OCI-LY7 (cell line): ENCODE measurements at regions not wholly inside any gene's neighbourhood (a gene's known extent, or its start where the extent isn't known, plus 50 kb on each side); places are given as distances from the start of the nearest gene placed in this dataset.

Experiments used
- EZH2phosphoT487 ChIP-seq: fragments of 200-600 bp; sonication (generic); IDR thresholded peaks from 2 replicates; pipeline ENCODE4 v1.6.1; 2018; ENCODE audit warnings: low read depth, borderline replicate concordance, mild to moderate bottlenecking, mixed run types, antibody characterized with exemption, low read length, moderate library complexity, mixed read lengths
- TF ChIP-seq, protein P1 (sequence below): fragments of 200-600 bp; sonication (generic); conservative IDR thresholded peaks from 2 replicates; pipeline ENCODE4 v1.5.1; 2014; ENCODE audit warnings: mild to moderate bottlenecking, antibody characterized with exemption, low read length, moderate library complexity, mixed read lengths

DNA sequence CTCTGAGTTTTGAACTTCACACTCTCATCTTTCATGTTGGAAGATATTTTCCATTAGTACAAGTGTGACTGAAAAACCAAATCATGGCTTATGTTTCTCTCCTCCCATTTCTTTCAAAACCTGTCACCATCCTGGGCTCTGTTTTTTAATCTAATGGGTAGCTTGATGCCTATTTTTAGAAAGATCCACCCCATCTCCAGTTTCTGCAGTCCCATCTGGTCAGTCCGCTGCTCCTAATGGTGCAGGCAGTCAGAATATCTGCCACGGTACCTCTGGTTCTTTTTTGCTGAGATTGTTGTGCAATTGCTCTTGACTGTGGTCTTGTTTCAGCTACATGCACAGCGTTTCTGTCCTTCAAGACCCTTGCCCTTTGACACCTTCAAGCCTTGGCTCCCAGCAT is 240.9 kb upstream of the CADM2 start:
- TF ChIP-seq, protein P1, sequence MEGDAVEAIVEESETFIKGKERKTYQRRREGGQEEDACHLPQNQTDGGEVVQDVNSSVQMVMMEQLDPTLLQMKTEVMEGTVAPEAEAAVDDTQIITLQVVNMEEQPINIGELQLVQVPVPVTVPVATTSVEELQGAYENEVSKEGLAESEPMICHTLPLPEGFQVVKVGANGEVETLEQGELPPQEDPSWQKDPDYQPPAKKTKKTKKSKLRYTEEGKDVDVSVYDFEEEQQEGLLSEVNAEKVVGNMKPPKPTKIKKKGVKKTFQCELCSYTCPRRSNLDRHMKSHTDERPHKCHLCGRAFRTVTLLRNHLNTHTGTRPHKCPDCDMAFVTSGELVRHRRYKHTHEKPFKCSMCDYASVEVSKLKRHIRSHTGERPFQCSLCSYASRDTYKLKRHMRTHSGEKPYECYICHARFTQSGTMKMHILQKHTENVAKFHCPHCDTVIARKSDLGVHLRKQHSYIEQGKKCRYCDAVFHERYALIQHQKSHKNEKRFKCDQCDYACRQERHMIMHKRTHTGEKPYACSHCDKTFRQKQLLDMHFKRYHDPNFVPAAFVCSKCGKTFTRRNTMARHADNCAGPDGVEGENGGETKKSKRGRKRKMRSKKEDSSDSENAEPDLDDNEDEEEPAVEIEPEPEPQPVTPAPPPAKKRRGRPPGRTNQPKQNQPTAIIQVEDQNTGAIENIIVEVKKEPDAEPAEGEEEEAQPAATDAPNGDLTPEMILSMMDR = no peak
- no peak for TF ChIP-seq EZH2phosphoT487
